Loucy (cell line): ENCODE measurements at regions not wholly inside any gene's neighbourhood (a gene's known extent, or its start where the extent isn't known, plus 50 kb on each side); places are given as distances from the start of the nearest gene placed in this dataset.

Source experiments
- H2AFZ ChIP-seq: fragments of 200-600 bp; sonication (generic); 2 replicates; pipeline ENCODE4 v1.6.0; 2016; ENCODE audit warnings: antibody characterized with exemption, mild to moderate bottlenecking, low read length, moderate library complexity
- H3F3A ChIP-seq: fragments of 200-600 bp; 2 replicates; pipeline ENCODE4 v1.6.0; 2016; ENCODE audit warnings: antibody characterized with exemption, low read depth, mild to moderate bottlenecking
- H3K27me3 ChIP-seq: fragments of 200-600 bp; sonication (generic); 2 replicates; pipeline ENCODE4 v1.6.1; 2014; ENCODE audit warnings: low read length, mild to moderate bottlenecking; ENCODE audit not compliant: insufficient read depth, poor library complexity, severe bottlenecking
- H3K36me3 ChIP-seq: fragments of 200-600 bp; sonication (generic); 2 replicates; pipeline ENCODE4 v1.6.1; 2016; ENCODE audit warnings: low read length; ENCODE audit not compliant: insufficient read depth
- H3K4me1 ChIP-seq: fragments of 200-600 bp; sonication (generic); 2 replicates; pipeline ENCODE4 v1.5.1; 2014; ENCODE audit warnings: low read length, mild to moderate bottlenecking; ENCODE audit not compliant: insufficient read depth, poor library complexity, severe bottlenecking
- H3K4me2 ChIP-seq: fragments of 200-600 bp; sonication (generic); 2 replicates; pipeline ENCODE4 v1.6.0; 2014; ENCODE audit warnings: antibody characterized with exemption, low read length, low read depth, mild to moderate bottlenecking; ENCODE audit not compliant: poor library complexity, severe bottlenecking
- H3K4me3 ChIP-seq: fragments of 200-600 bp; sonication (generic); 2 replicates; pipeline ENCODE4 v1.5.1; 2014; ENCODE audit warnings: low read length, mild to moderate bottlenecking, mixed read lengths; ENCODE audit not compliant: poor library complexity, severe bottlenecking
- H3K79me2 ChIP-seq: fragments of 200-600 bp; sonication (generic); 2 replicates; pipeline ENCODE4 v1.6.1; 2014; ENCODE audit warnings: low read length; ENCODE audit not compliant: insufficient read depth
- H3K9ac ChIP-seq: fragments of 200-600 bp; sonication (generic); 2 replicates; pipeline ENCODE4 v1.6.0; 2014; ENCODE audit warnings: mild to moderate bottlenecking, low read depth, low read length, moderate library complexity; ENCODE audit not compliant: poor library complexity, severe bottlenecking
- H3K9me2 ChIP-seq: fragments of 200-600 bp; sonication (generic); replicated peaks from 2 replicates; pipeline ENCODE4 v1.6.1; 2016; ENCODE audit warnings: low read depth, low read length, mixed read lengths
- H3K9me3 ChIP-seq: fragments of 200-600 bp; sonication (generic); 2 replicates; pipeline ENCODE4 v1.6.1; 2014; ENCODE audit warnings: mild to moderate bottlenecking, antibody characterized with exemption, low read length, low read depth; ENCODE audit not compliant: insufficient read depth
- H4K20me1 ChIP-seq: fragments of 200-600 bp; sonication (generic); 2 replicates; pipeline ENCODE4 v1.6.0; 2014; ENCODE audit warnings: antibody characterized with exemption, low read length, mild to moderate bottlenecking; ENCODE audit not compliant: insufficient read depth, poor library complexity, severe bottlenecking
- CTCF ChIP-seq: fragments of 200-600 bp; sonication (generic); conservative IDR thresholded peaks from 2 replicates; pipeline ENCODE4 v1.5.1; 2014; ENCODE audit warnings: mild to moderate bottlenecking, antibody characterized with exemption, low read length
- EZH2phosphoT487 ChIP-seq: fragments of 200-600 bp; IDR thresholded peaks from 2 replicates; pipeline ENCODE4 v1.6.1; 2018; ENCODE audit warnings: antibody characterized with exemption, mild to moderate bottlenecking, moderate library complexity, borderline replicate concordance

- H3K79me2 ChIP-seq, result no peaks in the 10 kb centered on the region
- TF ChIP-seq EZH2phosphoT487 (no peak), CTCF (no peak)
- no peaks in the 10 kb centered on the region for H3F3A ChIP-seq
- no peaks in the 10 kb centered on the region for H3K36me3 ChIP-seq
- H3K27me3 ChIP-seq, result no peaks in the 10 kb centered on the region
- H3K4me1 ChIP-seq, result no peaks in the 10 kb centered on the region
- H3K9me3 ChIP-seq, result no peaks in the 10 kb centered on the region
- no peaks in the 10 kb centered on the region for H4K20me1 ChIP-seq
- no peak overlapping the region for H3K9ac ChIP-seq
- H3K4me2 ChIP-seq, result no peak overlapping the region
- no peak overlapping the region for H2AFZ ChIP-seq
- H3K9me2 ChIP-seq, result no peaks in the 10 kb centered on the region
- no peak overlapping the region for H3K4me3 ChIP-seq
Measured at GRCh38 chr13:105412171-105412570, 1123.3 kb downstream of the EFNB2 start.

GRCh38 chr13:105410602-105411001 lies 1124.9 kb downstream of the EFNB2 start:
- H3K4me2 ChIP-seq, result no peak overlapping the region
- H3F3A ChIP-seq, result no peaks in the 10 kb centered on the region
- H3K4me1 ChIP-seq, result no peaks in the 10 kb centered on the region
- no peaks in the 10 kb centered on the region for H3K36me3 ChIP-seq
- no peak overlapping the region for H3K9ac ChIP-seq
- no peaks in the 10 kb centered on the region for H3K27me3 ChIP-seq
- no peaks in the 10 kb centered on the region for H4K20me1 ChIP-seq
- H3K9me3 ChIP-seq, result no peaks in the 10 kb centered on the region
- H3K9me2 ChIP-seq, result no peaks in the 10 kb centered on the region
- TF ChIP-seq EZH2phosphoT487 (no peak), CTCF (peak; percentile 68)
- H2AFZ ChIP-seq, result no peak overlapping the region
- no peaks in the 10 kb centered on the region for H3K79me2 ChIP-seq
- H3K4me3 ChIP-seq, result peak overlapping the region; percentile 17

GRCh38 chr13:105406551-105406950 lies 1128.9 kb downstream of the EFNB2 start:
- H3K27me3 ChIP-seq, result no peaks in the 10 kb centered on the region
- H3F3A ChIP-seq, result no peaks in the 10 kb centered on the region
- no peak overlapping the region for H3K4me2 ChIP-seq
- H3K9me2 ChIP-seq, result no peaks in the 10 kb centered on the region
- H3K79me2 ChIP-seq, result no peaks in the 10 kb centered on the region
- H3K4me1 ChIP-seq, result peaks cover 6% of the 10 kb centered on the region
- H3K4me3 ChIP-seq, result no peak overlapping the region
- H4K20me1 ChIP-seq, result no peaks in the 10 kb centered on the region
- H3K9me3 ChIP-seq, result no peaks in the 10 kb centered on the region
- no peak overlapping the region for H2AFZ ChIP-seq
- no peaks in the 10 kb centered on the region for H3K36me3 ChIP-seq
- no peak overlapping the region for H3K9ac ChIP-seq
- no peak for TF ChIP-seq EZH2phosphoT487

GRCh38 chr13:105403086-105403485 lies 1132.4 kb downstream of the EFNB2 start:
- Histone ChIP-seq H3K36me3 (no peaks in the 10 kb centered on the region), H3K9me3 (no peaks in the 10 kb centered on the region), H2AFZ (no peak overlapping the region), H3K4me2 (no peak overlapping the region), H3K9ac (no peak overlapping the region), H4K20me1 (no peaks in the 10 kb centered on the region), H3K4me1 (peaks cover 6% of the 10 kb centered on the region), H3K79me2 (no peaks in the 10 kb centered on the region), H3K4me3 (no peak overlapping the region), H3F3A (no peaks in the 10 kb centered on the region), H3K27me3 (no peaks in the 10 kb centered on the region), H3K9me2 (no peaks in the 10 kb centered on the region)
- TF ChIP-seq EZH2phosphoT487, result no peak
- no peak for TF ChIP-seq CTCF
